Fibroblast of lung (primary cell): ENCODE measurements at regions not wholly inside any gene's neighbourhood (a gene's known extent, or its start where the extent isn't known, plus 50 kb on each side); places are given as distances from the start of the nearest gene placed in this dataset.

ENCODE experiments used
- EZH2 ChIP-seq: IDR thresholded peaks from 2 replicates; pipeline ENCODE4 v1.5.1; 2012; ENCODE audit warnings: low read length, control low read depth, mild to moderate bottlenecking; ENCODE audit errors: missing control alignments
- TF ChIP-seq, protein P1 (sequence below), 2 donors: IDR thresholded peaks in 1 of 2; conservative IDR thresholded peaks in 1 of 2; 1 replicate in 1 of 2; 2 replicates in 1 of 2; pipeline ENCODE4 v1.5.1; 2011 to 2012; ENCODE audit warnings: low read length in 2 of 2, control low read depth in 1 of 2, inconsistent platforms in 1 of 2, low read depth in 1 of 2, mild to moderate bottlenecking in 1 of 2

GRCh38 chr6:165864925-165865324 is 201.9 kb upstream of the PDE10A start:
- TF ChIP-seq, protein P1, sequence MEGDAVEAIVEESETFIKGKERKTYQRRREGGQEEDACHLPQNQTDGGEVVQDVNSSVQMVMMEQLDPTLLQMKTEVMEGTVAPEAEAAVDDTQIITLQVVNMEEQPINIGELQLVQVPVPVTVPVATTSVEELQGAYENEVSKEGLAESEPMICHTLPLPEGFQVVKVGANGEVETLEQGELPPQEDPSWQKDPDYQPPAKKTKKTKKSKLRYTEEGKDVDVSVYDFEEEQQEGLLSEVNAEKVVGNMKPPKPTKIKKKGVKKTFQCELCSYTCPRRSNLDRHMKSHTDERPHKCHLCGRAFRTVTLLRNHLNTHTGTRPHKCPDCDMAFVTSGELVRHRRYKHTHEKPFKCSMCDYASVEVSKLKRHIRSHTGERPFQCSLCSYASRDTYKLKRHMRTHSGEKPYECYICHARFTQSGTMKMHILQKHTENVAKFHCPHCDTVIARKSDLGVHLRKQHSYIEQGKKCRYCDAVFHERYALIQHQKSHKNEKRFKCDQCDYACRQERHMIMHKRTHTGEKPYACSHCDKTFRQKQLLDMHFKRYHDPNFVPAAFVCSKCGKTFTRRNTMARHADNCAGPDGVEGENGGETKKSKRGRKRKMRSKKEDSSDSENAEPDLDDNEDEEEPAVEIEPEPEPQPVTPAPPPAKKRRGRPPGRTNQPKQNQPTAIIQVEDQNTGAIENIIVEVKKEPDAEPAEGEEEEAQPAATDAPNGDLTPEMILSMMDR (conservative IDR thresholded peaks at IDR 0.05 in 1 of 2, IDR thresholded peaks at IDR 0.05 in 1 of 2; ENCODE audit: low read depth in 1 of 2, low read length in 2 of 2): no peak
- TF ChIP-seq EZH2: no peak
